HCT116 (cell line): ENCODE measurements at regions not wholly inside any gene's neighbourhood (a gene's known extent, or its start where the extent isn't known, plus 50 kb on each side); places are given as distances from the start of the nearest gene placed in this dataset.

Source experiments
- EGR1 ChIP-seq: IDR thresholded peaks from 2 replicates; pipeline ENCODE4 v1.6.1; 2012; ENCODE audit warnings: low read depth
- EZH2 ChIP-seq: fragments of 200-600 bp; sonication (generic); IDR thresholded peaks from 2 replicates; pipeline ENCODE4 v1.6.1; 2017; ENCODE audit warnings: antibody characterized with exemption, mixed run types
- POLR2A ChIP-seq: IDR thresholded peaks from 2 replicates; pipeline ENCODE4 v1.7.0; 2011; ENCODE audit warnings: borderline replicate concordance; ENCODE audit not compliant: insufficient read depth, insufficient read length; ENCODE audit errors: extremely low read depth
- POLR2AphosphoS5 ChIP-seq: IDR thresholded peaks from 2 replicates; pipeline ENCODE4 v1.6.1; 2011; ENCODE audit warnings: mild to moderate bottlenecking, low read depth, low read length, moderate library complexity
- RAD21 ChIP-seq: IDR thresholded peaks from 2 replicates; pipeline ENCODE4 v1.6.1; 2012; ENCODE audit warnings: low read depth, mild to moderate bottlenecking
- SRF ChIP-seq: IDR thresholded peaks from 2 replicates; pipeline ENCODE4 v1.6.1; 2012; ENCODE audit warnings: low read depth
- TF ChIP-seq, protein P1 (sequence below), 3 experiments: fragments of 200-600 bp in 1 of 3; sonication (generic) in 1 of 3; IDR thresholded peaks in 2 of 3; conservative IDR thresholded peaks in 1 of 3; 2 replicates each; pipeline ENCODE4 v1.5.1; 2012 to 2017; ENCODE audit warnings: low read depth in 2 of 3, low read length in 2 of 3, antibody characterized with exemption in 1 of 3, borderline replicate concordance in 1 of 3, control low read depth in 1 of 3, mild to moderate bottlenecking in 1 of 3, mixed read lengths in 1 of 3, mixed run types in 1 of 3, moderate library complexity in 1 of 3; ENCODE audit not compliant: insufficient read depth in 1 of 3
- TF ChIP-seq, protein P2 (sequence below): IDR thresholded peaks from 2 replicates; pipeline ENCODE4 v1.6.1; 2012; ENCODE audit warnings: low read depth

DNA sequence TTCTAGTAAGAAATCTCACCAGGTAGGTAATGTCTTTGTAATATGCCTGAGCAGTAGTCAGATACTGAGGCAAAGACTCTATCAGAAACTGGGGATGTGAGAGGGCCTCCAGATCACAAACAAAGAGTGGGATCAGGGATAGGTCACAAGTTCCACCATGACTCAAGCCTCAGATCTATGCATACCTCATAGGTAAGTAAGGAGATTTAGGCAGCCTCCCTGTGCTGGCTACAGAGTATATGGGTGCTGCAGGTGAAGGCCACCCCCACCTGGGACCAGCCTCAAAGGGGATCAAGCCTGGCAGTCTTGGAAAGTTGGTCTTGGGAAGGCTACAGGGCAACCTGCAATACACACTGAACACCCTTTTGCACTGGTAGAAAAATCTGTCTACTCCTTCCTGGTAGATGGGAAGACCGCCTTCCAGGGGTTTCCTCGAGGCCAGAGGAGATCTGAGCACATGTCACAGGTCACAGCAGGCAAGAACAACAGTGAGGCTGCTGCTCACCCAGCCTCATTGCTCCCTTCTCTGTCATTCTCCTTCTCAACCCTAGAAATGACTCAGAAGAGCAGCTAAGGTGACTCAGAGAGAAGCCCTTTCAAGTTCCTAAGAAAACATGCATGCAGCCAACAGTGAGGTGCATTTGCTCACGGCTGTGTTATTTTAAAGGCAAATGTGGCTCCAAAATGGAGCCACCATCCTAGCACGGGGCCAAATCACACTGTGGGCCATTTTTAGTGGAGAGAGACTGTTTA is 143.4 kb upstream of the CDKN3 start:
- no peak for TF ChIP-seq EGR1
- TF ChIP-seq, protein P1, sequence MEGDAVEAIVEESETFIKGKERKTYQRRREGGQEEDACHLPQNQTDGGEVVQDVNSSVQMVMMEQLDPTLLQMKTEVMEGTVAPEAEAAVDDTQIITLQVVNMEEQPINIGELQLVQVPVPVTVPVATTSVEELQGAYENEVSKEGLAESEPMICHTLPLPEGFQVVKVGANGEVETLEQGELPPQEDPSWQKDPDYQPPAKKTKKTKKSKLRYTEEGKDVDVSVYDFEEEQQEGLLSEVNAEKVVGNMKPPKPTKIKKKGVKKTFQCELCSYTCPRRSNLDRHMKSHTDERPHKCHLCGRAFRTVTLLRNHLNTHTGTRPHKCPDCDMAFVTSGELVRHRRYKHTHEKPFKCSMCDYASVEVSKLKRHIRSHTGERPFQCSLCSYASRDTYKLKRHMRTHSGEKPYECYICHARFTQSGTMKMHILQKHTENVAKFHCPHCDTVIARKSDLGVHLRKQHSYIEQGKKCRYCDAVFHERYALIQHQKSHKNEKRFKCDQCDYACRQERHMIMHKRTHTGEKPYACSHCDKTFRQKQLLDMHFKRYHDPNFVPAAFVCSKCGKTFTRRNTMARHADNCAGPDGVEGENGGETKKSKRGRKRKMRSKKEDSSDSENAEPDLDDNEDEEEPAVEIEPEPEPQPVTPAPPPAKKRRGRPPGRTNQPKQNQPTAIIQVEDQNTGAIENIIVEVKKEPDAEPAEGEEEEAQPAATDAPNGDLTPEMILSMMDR (IDR thresholded peaks at IDR 0.05 in 2 of 3, conservative IDR thresholded peaks at IDR 0.05 in 1 of 3; ENCODE audit: borderline replicate concordance in 1 of 3, insufficient read depth in 1 of 3, low read depth in 2 of 3, low read length in 2 of 3) = no peak
- TF ChIP-seq RAD21 = peak; percentile 36; the same call in 1 of the 2 replicates
- TF ChIP-seq SRF = peak; percentile 76; the same call in 1 of the 2 replicates
- no peak for TF ChIP-seq EZH2
- TF ChIP-seq POLR2A = no peak
- TF ChIP-seq, protein P2, sequence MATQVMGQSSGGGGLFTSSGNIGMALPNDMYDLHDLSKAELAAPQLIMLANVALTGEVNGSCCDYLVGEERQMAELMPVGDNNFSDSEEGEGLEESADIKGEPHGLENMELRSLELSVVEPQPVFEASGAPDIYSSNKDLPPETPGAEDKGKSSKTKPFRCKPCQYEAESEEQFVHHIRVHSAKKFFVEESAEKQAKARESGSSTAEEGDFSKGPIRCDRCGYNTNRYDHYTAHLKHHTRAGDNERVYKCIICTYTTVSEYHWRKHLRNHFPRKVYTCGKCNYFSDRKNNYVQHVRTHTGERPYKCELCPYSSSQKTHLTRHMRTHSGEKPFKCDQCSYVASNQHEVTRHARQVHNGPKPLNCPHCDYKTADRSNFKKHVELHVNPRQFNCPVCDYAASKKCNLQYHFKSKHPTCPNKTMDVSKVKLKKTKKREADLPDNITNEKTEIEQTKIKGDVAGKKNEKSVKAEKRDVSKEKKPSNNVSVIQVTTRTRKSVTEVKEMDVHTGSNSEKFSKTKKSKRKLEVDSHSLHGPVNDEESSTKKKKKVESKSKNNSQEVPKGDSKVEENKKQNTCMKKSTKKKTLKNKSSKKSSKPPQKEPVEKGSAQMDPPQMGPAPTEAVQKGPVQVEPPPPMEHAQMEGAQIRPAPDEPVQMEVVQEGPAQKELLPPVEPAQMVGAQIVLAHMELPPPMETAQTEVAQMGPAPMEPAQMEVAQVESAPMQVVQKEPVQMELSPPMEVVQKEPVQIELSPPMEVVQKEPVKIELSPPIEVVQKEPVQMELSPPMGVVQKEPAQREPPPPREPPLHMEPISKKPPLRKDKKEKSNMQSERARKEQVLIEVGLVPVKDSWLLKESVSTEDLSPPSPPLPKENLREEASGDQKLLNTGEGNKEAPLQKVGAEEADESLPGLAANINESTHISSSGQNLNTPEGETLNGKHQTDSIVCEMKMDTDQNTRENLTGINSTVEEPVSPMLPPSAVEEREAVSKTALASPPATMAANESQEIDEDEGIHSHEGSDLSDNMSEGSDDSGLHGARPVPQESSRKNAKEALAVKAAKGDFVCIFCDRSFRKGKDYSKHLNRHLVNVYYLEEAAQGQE = no peak
- peak; percentile 61 for TF ChIP-seq POLR2AphosphoS5
